ENCODE measurements at regions not wholly inside any gene's neighbourhood (a gene's known extent, or its start where the extent isn't known, plus 50 kb on each side); places are given as distances from the start of the nearest gene placed in this dataset.
"Not testable (repeated sequence)": the region's sequence is repeated elsewhere in the genome, so short reads cannot be mapped to it uniquely, and the experiment has no call there.

DNA sequence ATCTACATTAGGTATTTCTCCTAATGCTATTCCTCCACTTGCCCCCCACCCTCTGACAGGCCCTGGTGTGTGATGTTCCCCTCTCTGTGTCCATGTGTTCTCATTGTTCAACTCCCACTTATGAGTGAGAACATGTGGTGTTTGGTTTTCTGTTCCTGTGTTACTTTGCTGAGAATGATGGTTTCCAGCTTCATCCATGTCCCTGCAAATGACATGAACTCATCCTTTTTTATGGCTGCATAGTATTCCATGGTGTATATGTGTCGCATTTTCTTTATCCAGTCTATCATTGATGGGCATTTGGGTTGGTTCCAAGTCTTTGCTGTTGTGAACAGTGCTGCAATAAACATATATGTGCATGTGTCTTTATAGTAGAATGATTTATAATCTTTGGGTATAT lies 50.6 kb upstream of the GRHL3 start:
- H3K9me3 ChIP-seq (ENCODE audit: control extremely low read depth in 1 of 3, control insufficient read depth in 2 of 3, insufficient read depth in 1 of 3, low read length in 2 of 3); CTCF ChIA-PET; H3K4me3 ChIP-seq (ENCODE audit: control extremely low read depth in 1 of 5, extremely low read depth in 1 of 5, insufficient read depth in 1 of 5, low read depth in 2 of 5, low read length in 4 of 5); H3K27me3 ChIP-seq (replicated peaks in 1 of 4; ENCODE audit: control extremely low read depth in 1 of 4, control insufficient read depth in 3 of 4, insufficient read depth in 4 of 4, low read length in 3 of 4); POLR2A ChIA-PET; H2AFZ ChIP-seq (ENCODE audit: insufficient read depth, low read depth, low read length, poor library complexity, severe bottlenecking); H4K20me1 ChIP-seq (ENCODE audit: control insufficient read depth, insufficient read depth, low read length, poor library complexity, severe bottlenecking); H3K27ac ChIP-seq (ENCODE audit: low read length in 2 of 2); H3K27ac Mint-ChIP-seq; H3K79me2 ChIP-seq (ENCODE audit: control insufficient read depth, insufficient read depth, low read length); intact Hi-C loops (cut with micrococcal nuclease); H3K4me2 ChIP-seq (replicated peaks; ENCODE audit: low read depth, low read length, poor library complexity, severe bottlenecking); H3K36me3 ChIP-seq (replicated peaks in 1 of 2; ENCODE audit: control extremely low read depth in 1 of 2, control insufficient read depth in 1 of 2, extremely low read depth in 1 of 2, insufficient read depth in 2 of 2, low read length in 1 of 2); ATAC-seq (ENCODE audit: low read depth); H3K4me1 ChIP-seq (ENCODE audit: control insufficient read depth in 2 of 2, insufficient read depth in 2 of 2, low read length in 2 of 2); H3K9ac ChIP-seq (ENCODE audit: low read length); H3K4me1 Mint-ChIP-seq; H3K9me3 Mint-ChIP-seq (ENCODE audit: insufficient read depth); DNase-seq; H3K4me3 Mint-ChIP-seq: not testable (repeated sequence)
- H3K27me3 Mint-ChIP-seq: peaks cover 25% of the 10 kb centered on the region
- WGBS (ENCODE audit: insufficient coverage): no CpG with 5 or more reads among the region's 1 CpG

DNA sequence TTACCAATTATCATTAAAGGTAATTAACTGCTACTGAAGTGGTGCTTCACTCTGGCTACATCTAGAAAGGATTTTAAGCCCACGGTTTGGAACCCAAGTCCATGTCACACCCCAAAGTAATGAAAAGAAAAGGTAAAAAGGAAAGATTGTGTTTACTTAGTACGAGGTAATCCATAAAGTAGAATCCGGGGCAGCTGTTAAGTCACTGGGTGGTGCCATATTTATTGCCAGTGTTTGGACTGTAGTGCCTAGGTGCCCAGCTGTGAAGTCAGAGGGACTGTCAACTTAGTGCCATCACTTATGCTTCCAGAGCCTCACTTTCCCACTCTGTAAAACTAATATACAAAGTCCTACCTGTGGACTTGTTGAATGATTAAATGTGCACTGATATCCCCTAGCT lies 52.2 kb upstream of the GRHL3 start:
- no peak overlapping the region for H3K4me3 ChIP-seq (ENCODE audit: control extremely low read depth in 1 of 5, extremely low read depth in 1 of 5, insufficient read depth in 1 of 5, low read depth in 2 of 5, low read length in 4 of 5)
- WGBS (ENCODE audit: insufficient coverage): 100% methylated on average over 2 of the region's 3 CpGs
- no peak overlapping the region for H3K9ac ChIP-seq (ENCODE audit: low read length)
- H3K36me3 ChIP-seq (replicated peaks in 1 of 2; ENCODE audit: control extremely low read depth in 1 of 2, control insufficient read depth in 1 of 2, extremely low read depth in 1 of 2, insufficient read depth in 2 of 2, low read length in 1 of 2): no peaks in the 10 kb centered on the region
- CTCF ChIA-PET: interaction anchor here (0.9 kb wide), 1 partner anchor 10 kb away, joined by 3 read pairs; no protein-coding TSS in a partner anchor
- no peak overlapping the region for H3K27ac ChIP-seq (ENCODE audit: low read length in 2 of 2)
- no peaks in the 10 kb centered on the region for H3K4me1 ChIP-seq (ENCODE audit: control insufficient read depth in 2 of 2, insufficient read depth in 2 of 2, low read length in 2 of 2)
- H3K4me2 ChIP-seq (replicated peaks; ENCODE audit: low read depth, low read length, poor library complexity, severe bottlenecking): no peak overlapping the region
- no peaks in the 10 kb centered on the region for H3K79me2 ChIP-seq (ENCODE audit: control insufficient read depth, insufficient read depth, low read length)
- no peaks in the 10 kb centered on the region for H3K9me3 Mint-ChIP-seq (ENCODE audit: insufficient read depth)
- DNase-seq (no peak), ATAC-seq (ENCODE audit: low read depth) (no peak)
- TF ChIP-seq EZH2 (IDR thresholded peaks at IDR 0.05; ENCODE audit: borderline replicate concordance, insufficient read depth, low read depth, low read length, poor library complexity, severe bottlenecking): no peak
- TF ChIP-seq, protein P1, sequence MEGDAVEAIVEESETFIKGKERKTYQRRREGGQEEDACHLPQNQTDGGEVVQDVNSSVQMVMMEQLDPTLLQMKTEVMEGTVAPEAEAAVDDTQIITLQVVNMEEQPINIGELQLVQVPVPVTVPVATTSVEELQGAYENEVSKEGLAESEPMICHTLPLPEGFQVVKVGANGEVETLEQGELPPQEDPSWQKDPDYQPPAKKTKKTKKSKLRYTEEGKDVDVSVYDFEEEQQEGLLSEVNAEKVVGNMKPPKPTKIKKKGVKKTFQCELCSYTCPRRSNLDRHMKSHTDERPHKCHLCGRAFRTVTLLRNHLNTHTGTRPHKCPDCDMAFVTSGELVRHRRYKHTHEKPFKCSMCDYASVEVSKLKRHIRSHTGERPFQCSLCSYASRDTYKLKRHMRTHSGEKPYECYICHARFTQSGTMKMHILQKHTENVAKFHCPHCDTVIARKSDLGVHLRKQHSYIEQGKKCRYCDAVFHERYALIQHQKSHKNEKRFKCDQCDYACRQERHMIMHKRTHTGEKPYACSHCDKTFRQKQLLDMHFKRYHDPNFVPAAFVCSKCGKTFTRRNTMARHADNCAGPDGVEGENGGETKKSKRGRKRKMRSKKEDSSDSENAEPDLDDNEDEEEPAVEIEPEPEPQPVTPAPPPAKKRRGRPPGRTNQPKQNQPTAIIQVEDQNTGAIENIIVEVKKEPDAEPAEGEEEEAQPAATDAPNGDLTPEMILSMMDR (IDR thresholded peaks at IDR 0.05): no peak
- H3K9me3 ChIP-seq (ENCODE audit: control extremely low read depth in 1 of 3, control insufficient read depth in 2 of 3, insufficient read depth in 1 of 3, low read length in 2 of 3): peaks cover 0 to 7% (median 2%) of the 10 kb centered on the region in 3 donors
- no peak overlapping the region for H3K4me3 Mint-ChIP-seq
- H2AFZ ChIP-seq (ENCODE audit: insufficient read depth, low read depth, low read length, poor library complexity, severe bottlenecking): no peak overlapping the region
- H4K20me1 ChIP-seq (ENCODE audit: control insufficient read depth, insufficient read depth, low read length, poor library complexity, severe bottlenecking): no peaks in the 10 kb centered on the region
- peaks cover 16% of the 10 kb centered on the region for H3K27me3 Mint-ChIP-seq
- H3K27ac Mint-ChIP-seq: no peak overlapping the region
- intact Hi-C loops (cut with micrococcal nuclease): no loop called here
- POLR2A ChIA-PET: no interaction called here
- peaks cover 0 to 2% (median 0%) of the 10 kb centered on the region in 4 experiments for H3K27me3 ChIP-seq (replicated peaks in 1 of 4; ENCODE audit: control extremely low read depth in 1 of 4, control insufficient read depth in 3 of 4, insufficient read depth in 4 of 4, low read length in 3 of 4)
- H3K4me1 Mint-ChIP-seq: no peaks in the 10 kb centered on the region

All from B cell (primary cell).